Loucy (cell line): ENCODE measurements at regions not wholly inside any gene's neighbourhood (a gene's known extent, or its start where the extent isn't known, plus 50 kb on each side); places are given as distances from the start of the nearest gene placed in this dataset.

Experiments
- EZH2phosphoT487 ChIP-seq: fragments of 200-600 bp; IDR thresholded peaks from 2 replicates; pipeline ENCODE4 v1.6.1; 2018; ENCODE audit warnings: antibody characterized with exemption, mild to moderate bottlenecking, moderate library complexity, borderline replicate concordance
- TF ChIP-seq, protein P1 (sequence below): fragments of 200-600 bp; sonication (generic); conservative IDR thresholded peaks from 2 replicates; pipeline ENCODE4 v1.5.1; 2014; ENCODE audit warnings: mild to moderate bottlenecking, antibody characterized with exemption, low read length

DNA sequence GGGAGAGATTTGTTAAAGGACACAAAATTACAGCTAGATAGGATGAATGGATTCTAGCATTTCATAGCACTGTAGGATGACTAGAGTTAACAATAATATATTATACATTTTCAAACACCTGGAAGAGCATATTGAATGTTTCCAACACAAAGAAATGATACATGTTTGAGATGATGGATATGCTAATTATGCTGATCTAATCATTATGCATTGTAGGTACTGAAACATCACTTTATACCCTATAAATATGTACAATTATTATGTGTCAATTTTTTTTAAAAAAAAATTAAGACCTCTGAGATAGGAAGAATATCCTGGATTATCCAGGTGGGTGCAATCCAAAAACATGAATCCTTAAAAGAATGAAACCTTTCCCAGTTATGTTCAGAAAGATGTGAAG lies 100.3 kb upstream of the CPNE8 start:
- TF ChIP-seq, protein P1, sequence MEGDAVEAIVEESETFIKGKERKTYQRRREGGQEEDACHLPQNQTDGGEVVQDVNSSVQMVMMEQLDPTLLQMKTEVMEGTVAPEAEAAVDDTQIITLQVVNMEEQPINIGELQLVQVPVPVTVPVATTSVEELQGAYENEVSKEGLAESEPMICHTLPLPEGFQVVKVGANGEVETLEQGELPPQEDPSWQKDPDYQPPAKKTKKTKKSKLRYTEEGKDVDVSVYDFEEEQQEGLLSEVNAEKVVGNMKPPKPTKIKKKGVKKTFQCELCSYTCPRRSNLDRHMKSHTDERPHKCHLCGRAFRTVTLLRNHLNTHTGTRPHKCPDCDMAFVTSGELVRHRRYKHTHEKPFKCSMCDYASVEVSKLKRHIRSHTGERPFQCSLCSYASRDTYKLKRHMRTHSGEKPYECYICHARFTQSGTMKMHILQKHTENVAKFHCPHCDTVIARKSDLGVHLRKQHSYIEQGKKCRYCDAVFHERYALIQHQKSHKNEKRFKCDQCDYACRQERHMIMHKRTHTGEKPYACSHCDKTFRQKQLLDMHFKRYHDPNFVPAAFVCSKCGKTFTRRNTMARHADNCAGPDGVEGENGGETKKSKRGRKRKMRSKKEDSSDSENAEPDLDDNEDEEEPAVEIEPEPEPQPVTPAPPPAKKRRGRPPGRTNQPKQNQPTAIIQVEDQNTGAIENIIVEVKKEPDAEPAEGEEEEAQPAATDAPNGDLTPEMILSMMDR = no peak
- TF ChIP-seq EZH2phosphoT487 = no peak
